ENCODE measurements at regions not wholly inside any gene's neighbourhood (a gene's known extent, or its start where the extent isn't known, plus 50 kb on each side); places are given as distances from the start of the nearest gene placed in this dataset.

- TF ChIP-seq SKI (IDR thresholded peaks at IDR 0.05; ENCODE audit: partially characterized antibody) (no peak), PATZ1 (CRISPR knock-in tag; IDR thresholded peaks at IDR 0.05) (no peak), HMGXB4 (CRISPR knock-in tag; IDR thresholded peaks at IDR 0.05; ENCODE audit: borderline replicate concordance in 1 of 2, low read depth in 1 of 2) (no peak), POLR2A (IDR thresholded peaks at IDR 0.05; ENCODE audit: insufficient read depth in 1 of 2, low read depth in 2 of 2, low read length in 2 of 2) (no peak), CBFB (CRISPR knock-in tag; IDR thresholded peaks at IDR 0.05) (no peak), XRCC5 (optimal IDR thresholded peaks at IDR 0.05; ENCODE audit: low read length) (no peak), ZNF407 (CRISPR knock-in tag; IDR thresholded peaks at IDR 0.05; ENCODE audit: not compliant biosample characterization) (no peak)
Measured at GRCh38 chr1:43072314-43072713, 99.8 kb downstream of the EBNA1BP2 start.

Measured in HepG2 (cell line).